Spleen (tissue), 11 donors: ENCODE measurements at regions not wholly inside any gene's neighbourhood (a gene's known extent, or its start where the extent isn't known, plus 50 kb on each side); places are given as distances from the start of the nearest gene placed in this dataset.
"Not testable (repeated sequence)": the region's sequence is repeated elsewhere in the genome, so short reads cannot be mapped to it uniquely, and the experiment has no call there.

ENCODE experiments used
- DNase-seq: peaks from one replicate; pipeline ENCODE4 v3.0.0-alpha.2; 2020
- H3K27ac ChIP-seq, 8 donors: fragments of 200-600 bp; sonication (generic) in 7 of 8; 1 replicate in 4 of 8; 2 replicates in 4 of 8; pipeline versions ENCODE4 v1.5.0 to v1.8.0; 2016 to 2021; ENCODE audit warnings: inconsistent platforms in 4 of 8, mild to moderate bottlenecking in 4 of 8, moderate library complexity in 1 of 8
- H3K27me3 ChIP-seq, 7 donors: fragments of 200-600 bp; sonication (generic) in 6 of 7; replicated peaks in 1 of 7; 1 replicate in 4 of 7; 2 replicates in 3 of 7; pipeline versions ENCODE4 v1.5.0 to v1.8.0; 2016 to 2021; ENCODE audit warnings: inconsistent platforms in 3 of 7, mild to moderate bottlenecking in 1 of 7
- H3K36me3 ChIP-seq, 6 donors: fragments of 200-600 bp; sonication (generic) in 5 of 6; 1 replicate in 4 of 6; 2 replicates in 2 of 6; pipeline versions ENCODE4 v1.5.0 to v1.8.0; 2016 to 2021; ENCODE audit warnings: inconsistent platforms in 2 of 6
- H3K4me1 ChIP-seq, 6 donors: fragments of 200-600 bp; sonication (generic) in 5 of 6; 1 replicate in 3 of 6; 2 replicates in 3 of 6; pipeline versions ENCODE4 v1.5.0 to v1.8.0; 2016 to 2021; ENCODE audit warnings: inconsistent platforms in 3 of 6
- H3K4me3 ChIP-seq, 8 donors: fragments of 200-600 bp; sonication (generic) in 7 of 8; 1 replicate in 4 of 8; 2 replicates in 4 of 8; pipeline versions ENCODE4 v1.5.0 to v1.8.0; 2016 to 2021; ENCODE audit warnings: inconsistent platforms in 4 of 8, mild to moderate bottlenecking in 4 of 8, moderate library complexity in 2 of 8
- H3K9me3 ChIP-seq, 8 donors: fragments of 200-600 bp; sonication (generic) in 7 of 8; 1 replicate in 4 of 8; 2 replicates in 4 of 8; pipeline versions ENCODE4 v1.5.0 to v1.8.0; 2016 to 2021; ENCODE audit warnings: inconsistent platforms in 4 of 8
- CTCF ChIP-seq, 11 experiments: fragments of 200-600 bp in 7 of 11; fragments of 450-650 bp in 4 of 11; sonication (generic) in 4 of 11; IDR thresholded peaks in 8 of 11; conservative IDR thresholded peaks in 3 of 11; 1 replicate in 7 of 11; 2 replicates in 4 of 11; pipeline versions ENCODE4 v1.4.0 to v1.8.0; 2016 to 2021; ENCODE audit warnings: antibody characterized with exemption in 11 of 11, inconsistent platforms in 4 of 11, mild to moderate bottlenecking in 1 of 11
- POLR2A ChIP-seq, 3 donors: fragments of 450-650 bp; IDR thresholded peaks; one replicate each; pipeline ENCODE4 v1.5.1; 2017; ENCODE audit warnings: antibody characterized with exemption in 3 of 3, mild to moderate bottlenecking in 1 of 3
- POLR2AphosphoS5 ChIP-seq, 3 donors: sonication (generic); formaldehyde crosslinking; IDR thresholded peaks; one replicate each; pipeline ENCODE4 v1.5.1; 2017; ENCODE audit warnings: antibody characterized with exemption in 3 of 3
- WGBS, 5 donors: extraction: QIAGEN DNeasy Blood & Tissue Kit in 3 of 5; methylation state at CpG; one replicate each; pipeline versions ENCODE4 v1.1.5 to v1.1.7; 2013 to 2018; 5-methylcytosine and 5-hydroxymethylcytosine counted together
- intact Hi-C: fragments of 100-400 bp; cut with DNase I; formaldehyde crosslinking; loops from one replicate; pipeline ENCODE4 v1.15.0; 2023; ENCODE audit warnings: low total_unique reads
- donor health status: healthy with polysubstance abuse.
- donor health status: DM: no; HTN: no; CAD: no; lungs with moderate emphysema.
- donor health status: DM: no; HTN: no; CAD: no.
- donor health status: Bipolar disorder and iron deficiency.
- donor health status: healthy.
- donor health status: DM: no; HTN: no; CAD: no.
- donor health status: DM: yes; HTN: yes; CAD: no.

GRCh38 chr6:144953552-144954240 lies 668.6 kb downstream of the UTRN start:
- no peak for DNase-seq
- WGBS, 5 donors: 84 to 87% (median 85%) methylated on average over 5 of the region's 5 CpGs
- no peaks in the 10 kb centered on the region for H3K36me3 ChIP-seq
- H3K4me1 ChIP-seq: no peaks in the 10 kb centered on the region
- H3K9me3 ChIP-seq: no peaks in the 10 kb centered on the region
- no peak overlapping the region for H3K4me3 ChIP-seq
- intact Hi-C loops: no loop called here
- no peaks in the 10 kb centered on the region for H3K27me3 ChIP-seq
- H3K27ac ChIP-seq: no peak overlapping the region
- no peak for TF ChIP-seq POLR2AphosphoS5 (IDR thresholded peaks at IDR 0.05)
- TF ChIP-seq CTCF (IDR thresholded peaks at IDR 0.05 in 8 of 11, conservative IDR thresholded peaks at IDR 0.05 in 3 of 11): no peak
- no peak for TF ChIP-seq POLR2A (IDR thresholded peaks at IDR 0.05)

DNA sequence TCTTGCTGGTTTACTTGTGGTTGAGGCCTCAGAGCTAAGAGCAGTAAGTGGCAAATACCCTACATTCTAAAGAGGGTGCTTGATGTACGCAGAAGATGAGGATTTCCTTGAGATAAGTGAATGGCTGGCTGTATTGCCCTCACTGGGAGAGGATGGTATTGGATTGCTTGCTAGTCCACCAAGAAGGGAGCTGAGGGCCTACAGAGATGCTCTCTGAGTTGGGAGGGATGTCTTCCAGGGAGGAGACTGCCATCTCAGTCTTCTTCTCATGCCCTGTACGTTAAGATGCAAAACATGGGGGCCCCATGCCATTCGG lies 669.1 kb downstream of the UTRN start:
- 77 to 92% (median 86%) methylated on average over 3 of the region's 3 CpGs for WGBS, 5 donors
- TF ChIP-seq POLR2A (IDR thresholded peaks at IDR 0.05) (no peak), POLR2AphosphoS5 (IDR thresholded peaks at IDR 0.05) (no peak), CTCF (IDR thresholded peaks at IDR 0.05 in 8 of 11, conservative IDR thresholded peaks at IDR 0.05 in 3 of 11) (no peak)
- H3K27me3 ChIP-seq: no peaks in the 10 kb centered on the region
- no peak for DNase-seq
- intact Hi-C loops: no loop called here
- H3K27ac ChIP-seq: no peak overlapping the region
- no peaks in the 10 kb centered on the region for H3K4me1 ChIP-seq
- H3K4me3 ChIP-seq: no peak overlapping the region
- no peaks in the 10 kb centered on the region for H3K36me3 ChIP-seq
- H3K9me3 ChIP-seq: no peaks in the 10 kb centered on the region

GRCh38 chr6:144955392-144955791 lies 670.3 kb downstream of the UTRN start:
- no peak for TF ChIP-seq CTCF (IDR thresholded peaks at IDR 0.05 in 8 of 11, conservative IDR thresholded peaks at IDR 0.05 in 3 of 11)
- TF ChIP-seq POLR2AphosphoS5 (IDR thresholded peaks at IDR 0.05): no peak
- TF ChIP-seq POLR2A (IDR thresholded peaks at IDR 0.05): no peak
- Histone ChIP-seq H3K36me3 (no peaks in the 10 kb centered on the region), H3K4me1 (no peaks in the 10 kb centered on the region), H3K9me3 (no peaks in the 10 kb centered on the region), H3K27ac (no peak overlapping the region), H3K27me3 (no peaks in the 10 kb centered on the region), H3K4me3 (no peak overlapping the region)
- 19 to 57% (median 46%) methylated on average over 2 of the region's 2 CpGs for WGBS, 5 donors
- intact Hi-C loops: no loop called here
- no peak for DNase-seq

DNA sequence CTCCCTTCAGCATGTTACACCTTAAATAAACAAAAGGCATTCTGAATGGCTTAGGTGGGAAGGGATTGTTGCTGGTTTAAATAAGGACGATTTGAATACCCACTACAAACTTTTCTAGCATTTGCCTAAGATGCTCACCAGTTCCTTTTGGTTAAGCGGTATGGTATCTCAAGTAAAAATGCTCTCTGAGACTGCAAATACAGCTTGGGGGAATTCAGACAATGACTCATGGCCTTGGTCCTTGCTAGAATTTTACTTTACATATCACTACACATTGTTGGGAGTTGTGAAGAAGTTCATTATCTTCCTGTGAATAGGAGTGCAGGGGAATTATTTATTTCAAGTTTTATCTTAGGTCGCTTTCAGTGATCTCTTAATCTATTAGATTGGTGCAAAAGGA lies 670.7 kb downstream of the UTRN start:
- no peak for TF ChIP-seq CTCF (IDR thresholded peaks at IDR 0.05 in 8 of 11, conservative IDR thresholded peaks at IDR 0.05 in 3 of 11)
- TF ChIP-seq POLR2A (IDR thresholded peaks at IDR 0.05): no peak
- TF ChIP-seq POLR2AphosphoS5 (IDR thresholded peaks at IDR 0.05): no peak
- H3K9me3 ChIP-seq: no peaks in the 10 kb centered on the region
- WGBS, 5 donors: 70 to 86% (median 81%) methylated on average over 3 of the region's 3 CpGs
- intact Hi-C loops: no loop called here
- no peaks in the 10 kb centered on the region for H3K4me1 ChIP-seq
- no peaks in the 10 kb centered on the region for H3K36me3 ChIP-seq
- no peak overlapping the region for H3K27ac ChIP-seq
- H3K4me3 ChIP-seq: no peak overlapping the region
- DNase-seq: no peak
- H3K27me3 ChIP-seq: no peaks in the 10 kb centered on the region

DNA sequence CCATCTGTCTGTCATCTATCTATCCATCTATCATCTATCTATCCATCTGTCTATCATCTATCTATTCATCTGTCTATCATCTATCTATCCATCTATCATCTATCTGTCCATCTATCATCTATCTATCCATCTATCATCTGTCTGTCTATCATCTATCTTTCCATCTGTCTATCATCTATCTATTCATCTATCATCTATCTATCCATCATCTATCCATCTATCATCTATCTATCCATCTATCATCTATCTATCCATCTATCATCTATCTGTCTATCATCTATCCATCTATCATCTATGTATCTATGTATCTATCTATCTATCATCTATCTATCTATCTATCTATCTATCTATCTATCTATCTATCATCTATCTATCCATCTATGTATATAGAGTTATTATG lies 671.6 kb downstream of the UTRN start:
- H3K36me3 ChIP-seq, H3K27me3 ChIP-seq, DNase-seq, H3K27ac ChIP-seq, intact Hi-C loops, H3K4me1 ChIP-seq, H3K9me3 ChIP-seq, H3K4me3 ChIP-seq: not testable (repeated sequence)
